Activated T-cell treated with anti-CD3 and anti-CD28 coated beads for 24 hours (primary cell): ENCODE measurements at regions not wholly inside any gene's neighbourhood (a gene's known extent, or its start where the extent isn't known, plus 50 kb on each side); places are given as distances from the start of the nearest gene placed in this dataset.

ENCODE experiments used
- DNase-seq: peaks from one replicate; pipeline ENCODE4 v3.0.0-alpha.2; 2020; ENCODE audit warnings: low read depth

DNA sequence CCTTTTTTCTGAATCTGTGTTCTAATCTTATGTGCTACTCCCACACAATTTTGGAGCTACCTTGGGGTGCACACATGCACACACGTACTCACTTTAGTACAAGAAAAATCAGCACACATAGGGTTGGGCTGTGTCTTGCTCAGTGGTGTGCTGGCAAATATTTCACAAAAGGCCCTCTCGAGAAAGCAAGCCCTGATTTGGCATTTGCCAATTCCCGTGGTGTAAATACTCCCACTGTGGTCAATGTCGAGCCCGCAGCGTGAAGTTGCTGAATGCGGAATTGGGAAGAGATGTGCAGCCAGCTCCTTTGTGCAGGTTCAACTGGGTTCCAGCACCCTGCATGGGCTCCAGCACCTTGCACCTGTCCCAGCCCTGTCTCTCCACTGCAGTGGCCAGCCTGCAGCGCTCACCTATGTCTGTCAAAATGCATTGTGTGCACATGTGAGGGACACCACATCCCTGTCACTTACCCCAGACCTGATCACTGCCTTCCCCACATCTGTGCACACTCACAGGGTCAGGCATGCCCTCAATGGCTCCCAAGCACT is 78.4 kb upstream of the WNT4 start:
- DNase-seq, result no peak

DNA sequence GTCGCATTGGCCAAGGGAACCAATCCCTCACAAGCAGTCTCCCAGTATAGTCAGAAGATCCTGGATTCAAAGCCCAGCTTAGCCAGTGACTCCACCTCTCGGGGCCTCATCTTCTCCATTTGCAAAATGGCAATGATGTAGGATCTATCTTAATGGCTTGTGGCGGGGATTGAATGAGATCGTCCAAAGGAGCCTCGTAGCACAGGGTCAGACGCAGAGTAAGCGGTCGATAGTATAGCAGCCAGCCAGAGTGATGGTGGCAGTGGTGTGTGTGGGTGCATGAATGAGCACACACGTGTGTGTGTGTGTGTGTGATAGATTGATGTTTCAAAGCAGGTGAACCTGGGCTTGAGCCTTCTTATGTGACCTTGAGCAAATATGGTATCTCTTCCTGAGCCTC is 79.8 kb upstream of the WNT4 start:
- no peak for DNase-seq

DNA sequence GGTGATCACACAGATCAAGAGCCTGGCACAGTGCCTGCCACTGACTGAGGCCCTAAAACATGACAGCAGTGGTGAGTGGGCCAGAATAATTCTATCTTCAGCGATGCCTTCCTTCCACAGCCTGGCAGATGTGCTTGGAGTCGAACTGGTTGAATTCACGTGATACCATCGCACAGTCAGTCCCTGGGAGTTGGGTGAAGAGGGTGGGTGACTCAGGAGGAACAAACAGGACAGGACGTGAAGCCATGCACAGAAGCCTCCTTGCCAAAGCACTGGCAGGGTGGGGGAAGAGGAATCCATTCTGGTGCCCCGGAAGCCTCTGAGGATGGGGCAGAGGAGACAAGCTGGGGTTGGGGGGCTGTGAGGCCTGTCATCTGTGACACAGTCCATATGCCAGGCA is 80.3 kb upstream of the WNT4 start:
- DNase-seq, result no peak

DNA sequence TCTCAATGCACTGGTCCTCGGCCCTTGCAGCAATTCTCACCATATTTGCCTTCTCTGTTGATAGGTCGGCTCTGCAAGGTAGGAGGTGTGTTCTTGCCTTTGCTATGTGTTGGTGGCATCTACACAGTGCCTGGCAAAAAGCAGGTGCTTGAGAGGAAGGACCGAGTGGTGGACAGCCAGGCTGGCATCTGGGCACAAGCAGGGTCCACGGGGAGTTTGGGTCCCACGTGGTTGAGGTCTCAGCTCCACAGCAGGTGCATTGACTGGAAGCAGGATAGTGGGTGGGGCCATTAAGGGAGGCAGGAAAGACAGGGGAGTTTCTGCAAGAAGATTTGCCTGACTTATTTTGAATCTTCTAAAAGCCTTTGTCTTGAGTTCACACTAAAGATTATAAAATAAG is 81.2 kb upstream of the WNT4 start:
- no peak for DNase-seq

DNA sequence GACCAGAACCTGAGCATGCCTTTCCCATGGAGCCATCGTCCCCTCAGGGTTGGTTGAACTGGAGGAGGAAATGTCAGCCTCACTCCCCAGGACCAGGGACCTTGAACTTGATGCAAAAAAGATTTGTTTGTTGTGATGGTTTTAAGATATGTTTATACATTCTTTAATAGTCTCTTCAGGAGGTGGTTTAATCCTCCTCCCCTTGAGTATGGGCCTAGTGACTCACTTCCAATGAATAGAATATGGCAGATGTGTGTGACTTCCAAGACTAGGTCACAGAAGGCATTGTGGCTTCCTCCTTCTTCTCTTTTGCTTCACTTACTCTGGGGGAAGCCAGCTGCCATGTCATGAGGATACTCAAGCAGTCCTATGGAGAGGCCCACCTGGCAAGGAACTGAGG is 81.7 kb upstream of the WNT4 start:
- no peak for DNase-seq

DNA sequence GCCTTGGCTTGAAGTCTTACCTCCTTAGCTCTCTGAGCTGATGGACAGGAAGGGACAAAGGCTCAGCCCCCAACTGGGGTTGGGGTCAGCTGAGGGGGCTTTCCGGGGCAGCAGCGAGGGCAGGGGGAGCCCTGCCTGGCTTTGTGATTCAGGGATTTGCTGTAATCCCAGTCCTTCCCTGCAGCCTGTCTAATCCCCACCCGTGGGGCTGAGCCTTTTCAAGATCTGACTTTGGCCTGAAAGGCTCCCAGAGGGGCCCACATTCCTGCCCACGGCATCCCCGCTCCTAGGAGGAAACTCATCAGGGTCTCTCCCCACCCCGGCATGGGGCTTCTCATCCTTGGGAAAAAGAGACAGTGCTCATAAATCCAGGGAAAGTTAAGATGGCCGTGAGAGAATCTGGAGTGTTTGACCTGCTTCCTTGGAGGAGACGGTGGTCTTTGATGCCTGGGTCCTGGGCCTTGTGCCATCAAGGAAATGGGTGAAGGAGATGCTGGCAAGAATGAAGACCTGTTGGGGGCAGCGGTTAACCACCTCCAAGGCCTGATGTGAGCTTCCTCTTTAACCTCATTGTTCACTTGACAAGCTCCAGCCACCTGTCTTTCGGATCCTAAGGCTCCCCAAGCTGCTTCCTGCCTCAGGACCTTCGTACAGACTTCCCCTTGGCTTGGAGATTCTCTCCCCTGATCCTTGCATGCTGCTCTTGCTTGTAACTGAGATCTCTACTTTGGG is 83.1 kb upstream of the WNT4 start:
- DNase-seq, result no peak

DNA sequence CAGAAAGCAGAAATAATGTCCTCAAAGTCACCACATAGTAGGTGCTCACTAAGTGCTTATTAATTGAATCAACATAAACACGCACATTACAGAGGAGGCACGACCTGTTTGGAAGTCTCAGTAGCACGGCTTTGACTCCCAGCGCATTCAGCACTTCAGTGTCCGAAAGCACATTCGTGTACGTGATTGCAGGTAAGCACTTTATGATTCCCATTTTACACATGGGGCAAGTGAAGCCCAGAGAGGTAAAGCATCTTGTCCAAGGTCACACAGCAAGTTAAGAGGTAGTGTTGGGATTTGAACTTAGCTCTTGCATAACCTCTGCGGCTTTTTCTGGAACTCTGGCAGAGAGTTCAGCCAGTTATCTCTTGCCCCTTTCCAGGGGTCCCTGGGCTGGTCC is 85.2 kb upstream of the WNT4 start:
- DNase-seq, result no peak

DNA sequence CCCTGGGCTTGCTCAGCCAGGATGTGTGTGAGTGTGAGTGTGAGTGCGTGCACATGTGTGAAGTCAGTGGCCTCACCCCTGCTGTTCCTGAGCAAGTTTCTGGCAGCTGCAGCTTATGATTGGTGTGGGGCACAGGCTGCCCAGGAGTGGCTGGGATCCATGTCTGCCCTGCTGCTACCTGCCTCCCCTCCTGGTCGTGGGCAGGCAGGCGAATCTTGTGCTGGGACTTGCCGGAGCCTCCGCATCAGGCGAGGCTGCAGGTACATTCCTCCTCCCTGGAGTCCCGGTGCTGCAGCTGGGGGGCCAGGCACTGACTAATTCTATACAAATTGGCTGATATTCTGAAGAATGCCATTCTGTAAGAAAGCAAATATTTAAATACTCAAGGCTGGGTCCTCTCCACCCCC is 85.6 kb upstream of the WNT4 start:
- DNase-seq, result no peak

DNA sequence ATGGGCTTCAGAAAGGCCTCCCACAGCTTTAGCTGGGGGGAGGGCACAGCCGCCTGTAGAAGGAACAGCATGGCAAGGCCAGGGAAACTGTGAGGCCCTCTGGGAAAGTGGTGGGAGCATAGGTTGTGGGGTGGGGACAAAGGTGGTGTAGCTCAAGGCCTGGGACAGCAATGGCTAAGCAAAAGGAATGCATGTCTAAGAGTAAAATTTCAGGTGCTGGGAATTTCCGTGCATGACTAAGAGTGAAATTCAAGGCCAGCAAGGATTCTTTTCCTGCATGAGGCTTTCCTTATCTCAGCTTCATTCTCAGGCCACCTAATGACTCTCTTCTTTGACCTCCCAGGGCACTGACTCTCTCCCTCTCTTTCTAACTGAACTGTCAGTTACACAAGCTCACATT is 86.5 kb upstream of the WNT4 start:
- no peak for DNase-seq

DNA sequence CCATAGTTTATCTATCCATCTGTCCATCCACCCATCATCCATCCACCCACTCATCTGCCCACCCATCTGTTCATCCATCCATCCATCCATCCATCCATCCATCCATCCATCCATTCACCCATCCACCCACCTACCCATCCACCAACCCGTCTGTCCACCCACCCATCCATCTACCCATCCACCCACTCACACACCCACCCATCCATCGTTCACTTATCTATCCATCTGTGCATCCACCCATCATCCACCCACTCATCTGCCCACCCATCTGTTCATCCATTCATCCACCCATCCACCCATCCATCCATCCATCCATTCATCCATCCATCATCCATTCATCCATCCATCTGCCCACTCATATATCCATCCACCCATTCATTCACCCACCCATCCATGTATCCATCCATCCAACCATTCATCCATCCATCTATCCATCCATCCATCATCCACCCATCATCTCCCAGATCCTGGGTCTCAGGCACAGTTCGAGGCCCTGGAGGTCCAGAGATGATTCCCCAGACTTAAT is 88.2 kb upstream of the WNT4 start:
- no peak for DNase-seq

DNA sequence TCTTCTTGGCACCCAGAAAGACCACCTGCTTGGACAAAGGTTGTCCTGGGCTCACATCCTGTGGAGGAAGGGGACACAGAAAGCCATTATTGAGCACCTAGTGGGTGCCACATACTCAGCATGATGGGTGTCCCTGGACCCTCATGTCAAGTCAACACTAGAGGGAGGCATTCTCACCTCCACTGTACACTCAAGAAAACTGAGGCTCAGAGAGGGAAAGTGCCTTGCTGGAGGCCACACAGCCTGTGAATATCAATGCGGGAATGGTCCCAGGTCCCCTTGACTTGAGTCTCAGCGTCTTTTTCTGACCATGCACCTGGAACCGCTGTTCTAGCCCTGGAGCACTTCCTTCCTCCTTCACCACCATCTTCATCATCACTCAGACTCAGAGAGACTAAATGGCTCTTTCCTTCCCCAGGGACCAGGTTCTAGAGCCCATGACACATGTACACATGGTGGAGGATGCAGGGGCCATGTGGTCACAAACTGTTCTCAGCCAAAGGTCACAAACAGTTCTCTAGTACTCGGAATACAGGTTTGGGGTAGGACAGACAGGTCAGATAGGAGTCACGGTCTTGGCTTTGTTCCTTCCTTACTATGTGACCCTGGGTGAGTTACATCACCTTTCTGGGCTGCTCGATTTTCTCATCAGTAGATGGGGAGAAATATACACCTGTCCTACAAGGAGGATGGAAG is 89.2 kb upstream of the WNT4 start:
- no peak for DNase-seq

DNA sequence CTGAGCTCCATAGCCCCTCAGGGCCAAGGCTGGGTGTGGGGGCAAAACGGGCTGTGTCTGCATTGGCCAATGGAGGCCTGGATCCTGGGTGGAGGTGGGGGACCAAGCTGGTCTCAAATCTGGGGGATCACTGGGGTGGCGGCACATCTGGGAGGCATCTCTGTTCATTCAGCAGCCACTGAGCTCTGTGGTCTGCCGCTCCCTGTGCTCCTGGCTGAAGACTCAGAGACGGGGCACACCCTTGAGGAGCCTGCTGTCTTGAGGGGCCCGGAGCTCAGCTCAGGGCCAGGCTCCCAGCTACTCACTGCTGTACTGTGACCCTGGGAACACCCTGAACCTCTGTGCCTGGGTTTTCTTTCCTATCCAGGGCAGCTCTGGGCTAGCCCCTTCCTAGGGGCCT is 90.3 kb upstream of the WNT4 start:
- DNase-seq, result no peak

DNA sequence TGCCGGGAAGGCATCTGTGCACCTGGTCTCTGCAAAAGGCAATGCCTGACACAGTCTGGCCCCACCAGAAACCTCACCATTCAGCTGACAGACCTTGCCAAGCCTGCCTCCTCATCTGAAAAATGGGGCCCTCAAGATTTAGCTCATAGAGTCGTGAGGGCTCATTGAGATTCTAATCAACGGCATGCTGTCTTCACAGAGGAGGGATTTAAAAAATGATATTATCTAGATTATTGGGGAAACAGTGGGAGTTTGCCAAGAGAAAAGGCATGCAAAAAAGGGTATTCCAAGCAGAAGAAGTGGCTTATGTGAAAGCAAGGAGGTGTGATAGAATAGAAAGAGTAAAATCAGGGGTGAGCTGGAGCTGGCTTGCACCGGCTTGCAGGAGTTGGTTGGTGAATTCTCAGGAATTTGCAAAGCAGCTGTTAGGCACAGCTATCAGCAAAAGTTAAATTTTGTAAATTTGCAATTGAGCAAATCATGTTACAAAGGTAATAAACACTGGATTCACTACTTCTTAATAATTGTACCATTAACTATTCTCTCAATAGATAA is 91.7 kb upstream of the WNT4 start:
- no peak for DNase-seq

DNA sequence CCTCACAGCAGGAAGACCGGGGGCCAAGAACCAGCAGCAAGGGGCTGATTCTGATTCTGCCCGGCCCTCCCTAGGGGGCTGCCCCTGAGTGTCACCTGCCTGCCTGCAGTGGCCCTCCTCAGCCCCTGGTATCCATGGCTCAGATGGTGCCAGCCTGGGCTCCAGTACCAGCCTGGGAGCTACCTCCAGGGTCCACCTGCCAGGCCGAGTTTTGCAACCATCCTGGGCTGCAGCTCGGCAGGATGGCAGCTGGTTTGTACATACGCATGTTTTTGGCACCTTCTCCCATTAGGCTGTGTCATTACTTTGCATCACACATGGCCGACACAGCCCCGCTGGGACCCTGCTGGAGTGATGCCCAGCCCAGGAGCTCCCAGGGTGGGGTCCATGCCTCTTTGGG is 93.3 kb upstream of the WNT4 start:
- DNase-seq, result no peak

DNA sequence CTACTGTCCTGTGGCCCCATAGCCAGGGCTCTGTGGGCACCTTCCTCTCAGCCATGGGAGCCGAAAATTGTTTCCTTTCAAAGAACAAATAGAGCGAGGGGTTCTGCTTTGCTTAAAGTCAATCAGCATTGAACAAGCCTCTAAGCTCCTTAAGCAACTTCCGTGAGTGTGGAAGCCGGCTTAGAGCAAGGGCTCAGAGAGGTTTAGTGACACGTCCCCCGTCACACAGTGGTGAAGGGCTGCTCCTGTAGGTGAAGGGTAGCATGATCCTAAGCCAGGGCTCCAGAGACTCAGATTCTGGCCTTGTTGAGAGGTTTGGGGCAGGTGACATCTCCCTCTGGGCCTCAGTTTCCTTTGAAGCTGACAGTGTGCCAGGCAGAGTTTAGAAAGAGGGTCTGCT is 94.0 kb upstream of the WNT4 start:
- no peak for DNase-seq

DNA sequence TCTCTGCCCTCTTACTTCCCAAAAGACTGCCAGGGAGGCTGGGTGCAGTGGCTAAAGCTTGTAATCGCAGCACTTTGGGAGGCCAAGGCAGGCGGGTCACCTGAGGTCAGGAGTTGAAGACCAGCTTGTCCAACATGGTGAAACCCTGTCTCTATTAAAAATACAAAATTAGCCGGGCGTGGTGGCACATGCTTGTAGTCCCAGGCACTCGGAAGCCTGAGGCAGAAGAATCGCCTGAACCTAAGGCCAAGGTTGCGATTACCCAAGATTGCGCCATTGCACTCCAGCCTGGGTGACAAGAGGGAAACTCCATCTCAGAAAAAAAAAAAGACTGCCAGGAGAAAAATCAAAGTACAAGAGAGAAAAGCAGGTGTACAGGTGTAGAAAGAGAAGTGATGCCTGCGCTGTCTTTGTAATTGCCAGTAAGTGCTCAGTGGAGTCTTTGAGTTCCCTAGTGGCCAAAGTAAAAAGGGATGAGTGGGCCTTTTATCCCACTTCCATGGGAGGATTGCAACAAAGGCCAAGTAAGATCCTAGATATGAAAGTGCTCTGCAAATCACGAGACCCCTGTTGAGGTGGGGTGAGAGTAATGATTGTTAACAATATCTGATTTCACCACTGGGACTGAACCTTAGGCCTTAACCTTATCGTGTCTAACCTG is 94.7 kb upstream of the WNT4 start:
- no peak for DNase-seq

DNA sequence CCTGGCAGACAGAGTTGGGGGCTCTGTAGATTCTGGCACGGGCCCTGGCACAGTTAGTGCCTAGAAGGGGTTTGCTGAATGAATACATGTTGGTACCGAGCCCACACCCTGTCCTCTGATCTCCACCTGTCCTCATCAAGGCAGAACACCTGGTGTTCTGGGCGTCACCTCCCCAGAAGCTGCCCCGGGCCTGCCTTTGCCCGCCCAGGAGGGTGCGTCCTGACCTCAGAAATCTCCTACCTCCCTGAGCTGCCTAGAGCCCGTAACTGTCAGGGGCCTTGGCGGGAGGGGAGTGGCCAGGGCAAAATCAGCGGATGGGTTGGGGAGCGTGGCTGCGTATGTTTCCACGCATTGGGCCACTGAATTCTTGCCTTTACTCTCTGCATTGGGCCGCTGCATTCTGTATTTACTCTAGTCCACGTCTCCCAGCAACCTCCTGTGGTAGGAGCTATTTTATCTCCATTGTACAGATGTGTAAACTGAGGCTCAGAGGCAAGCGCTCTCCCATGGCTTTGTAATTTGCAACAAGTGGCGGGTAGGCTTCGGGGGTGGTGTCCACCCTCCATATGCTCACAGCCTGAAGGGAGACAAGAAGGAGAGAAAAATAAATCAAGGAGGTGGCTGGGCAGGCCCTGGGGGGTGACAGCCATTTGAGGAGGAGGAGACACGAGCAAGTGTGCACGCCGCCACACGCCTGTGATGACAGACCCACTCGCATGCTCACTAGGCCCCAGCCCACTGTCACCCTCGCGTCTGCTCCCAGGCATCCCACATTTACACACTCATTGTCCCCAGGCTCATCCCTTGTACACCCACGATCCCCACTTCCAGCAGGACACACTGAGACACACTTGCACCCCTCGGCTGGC is 95.7 kb upstream of the WNT4 start:
- no peak for DNase-seq

DNA sequence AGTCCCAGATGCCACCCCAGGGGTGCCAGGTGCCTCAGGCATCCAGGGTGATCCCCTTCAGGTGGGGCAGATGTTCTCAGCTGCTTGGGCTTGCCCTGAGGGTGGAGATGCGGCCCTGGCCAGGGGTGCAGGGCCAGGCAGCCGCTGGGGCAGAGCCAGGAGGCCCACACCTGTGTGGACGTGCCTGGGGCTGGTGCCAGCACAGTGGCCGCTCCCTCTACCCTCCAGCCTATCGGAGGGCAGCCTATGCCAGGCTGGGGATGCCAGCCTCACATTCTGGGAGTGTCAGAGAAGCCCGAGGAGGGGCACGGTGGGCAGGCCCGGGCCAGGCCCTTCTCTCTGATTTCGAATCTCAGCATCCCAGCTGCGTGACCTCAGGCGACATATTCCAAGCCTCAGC is 96.5 kb upstream of the WNT4 start:
- DNase-seq, result no peak

DNA sequence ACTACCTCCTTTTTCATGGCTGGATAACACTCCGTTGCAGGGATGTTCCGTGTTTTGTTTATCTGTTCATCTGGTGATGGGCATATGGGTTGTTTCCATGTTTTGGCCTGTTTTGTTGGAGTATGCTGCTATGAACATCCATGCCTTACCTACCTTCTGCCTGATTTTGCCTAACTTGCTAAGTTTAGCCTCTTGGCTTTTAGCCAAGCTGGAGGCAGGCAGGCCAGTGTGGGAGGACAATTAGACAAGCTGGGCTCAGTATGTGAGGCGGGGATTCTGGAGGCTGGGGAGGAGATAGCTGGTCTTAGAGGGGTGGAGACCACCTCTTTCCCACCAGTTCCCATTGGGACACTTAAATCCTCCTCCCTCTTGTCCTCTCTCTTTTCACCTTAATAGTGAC is 98.4 kb upstream of the WNT4 start:
- DNase-seq, result no peak

DNA sequence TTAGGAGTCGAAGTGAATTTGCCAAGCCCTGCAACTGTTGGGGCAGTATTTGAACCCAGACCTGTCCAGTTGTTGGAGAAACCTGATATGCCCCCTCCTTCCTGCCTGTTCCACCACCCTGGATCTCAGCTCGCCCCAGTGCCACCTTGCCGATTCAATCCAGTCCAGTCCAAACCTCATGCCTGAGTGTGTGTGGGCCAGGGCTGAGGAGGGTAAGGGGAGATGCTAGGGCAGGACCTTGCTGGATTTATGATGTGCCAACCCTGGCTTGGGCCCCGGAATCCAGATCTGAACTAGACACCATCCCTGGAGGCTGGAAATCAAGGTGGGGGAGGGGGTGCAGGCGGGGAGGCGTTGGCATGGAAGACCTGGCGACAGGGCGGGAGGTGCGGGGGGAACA is 98.9 kb upstream of the WNT4 start:
- no peak for DNase-seq

DNA sequence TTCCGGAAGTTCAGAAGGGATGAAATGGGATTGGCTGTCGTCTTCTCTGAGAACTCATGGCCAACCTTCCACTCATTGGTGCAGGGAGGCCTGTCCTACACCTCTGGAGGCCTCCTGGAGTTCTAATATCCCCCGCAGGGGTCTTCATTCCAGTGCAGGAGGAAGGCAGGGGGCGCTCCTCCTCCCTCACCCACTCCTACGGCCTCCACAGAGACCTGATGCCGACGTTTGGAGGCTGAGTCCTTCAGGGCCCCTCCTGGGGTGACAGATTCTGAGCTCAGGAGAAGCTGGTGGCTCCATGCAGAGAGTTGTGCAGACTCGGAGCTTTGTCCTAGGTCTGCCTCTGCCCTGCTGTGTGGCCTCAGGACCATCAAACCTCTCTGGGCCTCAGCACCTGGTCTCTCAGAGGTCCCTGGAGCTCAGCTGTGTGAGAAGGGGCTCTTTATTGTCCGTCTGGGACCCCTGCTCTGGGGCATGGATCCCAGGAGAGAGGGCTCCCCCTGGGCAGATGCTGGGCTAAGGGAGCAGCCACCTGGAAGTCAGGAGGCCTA is 102.3 kb upstream of the WNT4 start:
- no peak for DNase-seq
